GM18505 (cell line): ENCODE measurements at regions not wholly inside any gene's neighbourhood (a gene's known extent, or its start where the extent isn't known, plus 50 kb on each side); places are given as distances from the start of the nearest gene placed in this dataset.

Experiments
- ATAC-seq: cut with Tn5 transposase; IDR thresholded peaks from one replicate; pipeline ENCODE4 v1.9.1; 2021; ENCODE audit not compliant: unreplicated experiment
- POLR2A ChIP-seq: IDR thresholded peaks from 4 replicates; pipeline ENCODE4 v1.6.1; 2011; ENCODE audit warnings: borderline replicate concordance; ENCODE audit not compliant: insufficient read depth, insufficient read length; ENCODE audit errors: extremely low read depth

- ATAC-seq: no peak
- TF ChIP-seq POLR2A: no peak
Measured at GRCh38 chr7:49397750-49398149, 375.7 kb upstream of the VWC2 start.

GRCh38 chr7:49398236-49398635, 375.2 kb upstream of the VWC2 start:
- ATAC-seq: no peak
- TF ChIP-seq POLR2A: no peak

GRCh38 chr7:49398746-49399145, 374.7 kb upstream of the VWC2 start:
- no peak for ATAC-seq
- no peak for TF ChIP-seq POLR2A

- ATAC-seq: no peak
Measured at GRCh38 chr7:49400891-49401550, 372.4 kb upstream of the VWC2 start.

GRCh38 chr7:49403844-49404243, 369.6 kb upstream of the VWC2 start:
- ATAC-seq: no peak
- TF ChIP-seq POLR2A: no peak

More at GRCh38 chr7:49400891-49401550, 372.4 kb upstream of the VWC2 start:
- TF ChIP-seq POLR2A: no peak

- no peak for TF ChIP-seq POLR2A
- ATAC-seq: no peak
Measured at GRCh38 chr7:49407205-49407604, 366.2 kb upstream of the VWC2 start.

GRCh38 chr7:49417034-49417433, 356.4 kb upstream of the VWC2 start:
- TF ChIP-seq POLR2A: no peak
- no peak for ATAC-seq

GRCh38 chr7:49418963-49419362, 354.5 kb upstream of the VWC2 start:
- no peak for TF ChIP-seq POLR2A
- ATAC-seq: no peak

GRCh38 chr7:49422564-49422963, 350.9 kb upstream of the VWC2 start:
- ATAC-seq: no peak
- no peak for TF ChIP-seq POLR2A

GRCh38 chr7:49424109-49424508, 349.3 kb upstream of the VWC2 start:
- ATAC-seq: no peak
- TF ChIP-seq POLR2A: no peak

- no peak for ATAC-seq
- no peak for TF ChIP-seq POLR2A
Measured at GRCh38 chr7:49425277-49425818, 348.1 kb upstream of the VWC2 start.

GRCh38 chr7:49432254-49432653, 341.2 kb upstream of the VWC2 start:
- ATAC-seq: no peak
- TF ChIP-seq POLR2A: no peak

- no peak for ATAC-seq
- TF ChIP-seq POLR2A: no peak
Measured at GRCh38 chr7:49433794-49434193, 339.6 kb upstream of the VWC2 start.

GRCh38 chr7:49434846-49435245, 338.6 kb upstream of the VWC2 start:
- ATAC-seq: no peak
- TF ChIP-seq POLR2A: no peak
